ENCODE measurements at regions not wholly inside any gene's neighbourhood (a gene's known extent, or its start where the extent isn't known, plus 50 kb on each side); places are given as distances from the start of the nearest gene placed in this dataset.

- no peaks in the 10 kb centered on the region for H3K4me1 ChIP-seq (ENCODE audit: control insufficient read depth, insufficient read depth, low read length)
- SMC1A ChIA-PET (ENCODE audit: uncharacterized antibody, unreplicated experiment), result interaction anchor here (0.6 to 1.3 kb wide), 2 partner anchors 344 to 699 kb away, joined by 3 read pairs; no protein-coding TSS in a partner anchor
- no peak overlapping the region for H3K9ac ChIP-seq (ENCODE audit: control insufficient read depth, insufficient read depth, low read length)
- in situ Hi-C loops (cut with MboI) (loop anchor here (5.0 kb wide), 2 partner anchors 270 to 700 kb away; partner anchors contain the start of genes BOD1 and NSG2), intact Hi-C loops (cut with micrococcal nuclease; ENCODE audit: unreplicated experiment) (loop anchor here (1.0 kb wide), 2 partner anchors 272 to 297 kb away; partner anchors contain the start of gene NSG2)
- H3K4me3 ChIP-seq, result no peak overlapping the region
- no peak overlapping the region for H3K4me2 ChIP-seq (ENCODE audit: control insufficient read depth, insufficient read depth)
- 21% methylated on average over 11 of the region's 11 CpGs for WGBS (ENCODE audit: insufficient coverage, insufficient replicate concordance, low lambda C conversion rate, missing lambda C conversion rate)
- FAIRE-seq, result no peak
- TF ChIP-seq DPF2 (IDR thresholded peaks at IDR 0.05) (no peak), BRCA1 (IDR thresholded peaks at IDR 0.05; ENCODE audit: low read depth, low read length) (no peak), SREBF2 (IDR thresholded peaks at IDR 0.05; ENCODE audit: low read length) (no peak), ZBTB4 (CRISPR knock-in tag; IDR thresholded peaks at IDR 0.05) (no peak), YY1 (IDR thresholded peaks at IDR 0.05; ENCODE audit: low read depth, low read length) (0 out of 2 replicates have a peak, but pooled peaks have one; percentile 32), RAD21 (IDR thresholded peaks at IDR 0.05; ENCODE audit: insufficient read depth, low read depth, low read length) (peak; percentile 83), ATF7 (IDR thresholded peaks at IDR 0.05; ENCODE audit: low read depth) (no peak), TCF3 (IDR thresholded peaks at IDR 0.05; ENCODE audit: borderline replicate concordance, insufficient read depth, low read depth, low read length) (no peak), PML (IDR thresholded peaks at IDR 0.05; ENCODE audit: low read length) (no peak), MXI1 (IDR thresholded peaks at IDR 0.05; ENCODE audit: low read depth, low read length) (no peak), CREM (IDR thresholded peaks at IDR 0.05; ENCODE audit: low read depth) (no peak), SMC3 (IDR thresholded peaks at IDR 0.05; ENCODE audit: borderline replicate concordance, low read length) (peak; percentile 81), STAT3 (IDR thresholded peaks at IDR 0.05; ENCODE audit: low read depth, low read length) (no peak), MLLT1 (IDR thresholded peaks at IDR 0.05) (no peak)
- TF ChIP-seq, protein P1, sequence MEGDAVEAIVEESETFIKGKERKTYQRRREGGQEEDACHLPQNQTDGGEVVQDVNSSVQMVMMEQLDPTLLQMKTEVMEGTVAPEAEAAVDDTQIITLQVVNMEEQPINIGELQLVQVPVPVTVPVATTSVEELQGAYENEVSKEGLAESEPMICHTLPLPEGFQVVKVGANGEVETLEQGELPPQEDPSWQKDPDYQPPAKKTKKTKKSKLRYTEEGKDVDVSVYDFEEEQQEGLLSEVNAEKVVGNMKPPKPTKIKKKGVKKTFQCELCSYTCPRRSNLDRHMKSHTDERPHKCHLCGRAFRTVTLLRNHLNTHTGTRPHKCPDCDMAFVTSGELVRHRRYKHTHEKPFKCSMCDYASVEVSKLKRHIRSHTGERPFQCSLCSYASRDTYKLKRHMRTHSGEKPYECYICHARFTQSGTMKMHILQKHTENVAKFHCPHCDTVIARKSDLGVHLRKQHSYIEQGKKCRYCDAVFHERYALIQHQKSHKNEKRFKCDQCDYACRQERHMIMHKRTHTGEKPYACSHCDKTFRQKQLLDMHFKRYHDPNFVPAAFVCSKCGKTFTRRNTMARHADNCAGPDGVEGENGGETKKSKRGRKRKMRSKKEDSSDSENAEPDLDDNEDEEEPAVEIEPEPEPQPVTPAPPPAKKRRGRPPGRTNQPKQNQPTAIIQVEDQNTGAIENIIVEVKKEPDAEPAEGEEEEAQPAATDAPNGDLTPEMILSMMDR (IDR thresholded peaks at IDR 0.05 in 2 of 3, conservative IDR thresholded peaks at IDR 0.05 in 1 of 3; ENCODE audit: control insufficient read depth in 2 of 3, extremely low read depth in 1 of 3, insufficient read depth in 1 of 3, low read depth in 3 of 3, low read length in 3 of 3), result peak; percentile 77 to 82 (median 80)
- H3K27ac ChIP-seq (ENCODE audit: control insufficient read depth, insufficient read depth), result no peak overlapping the region
- no peaks in the 10 kb centered on the region for H3K79me2 ChIP-seq (ENCODE audit: control insufficient read depth, insufficient read depth, low read length)
- H2AFZ ChIP-seq (ENCODE audit: control insufficient read depth, low read depth, low read length), result no peak overlapping the region
- POLR2A ChIA-PET, result no interaction called here
- ATAC-seq, result peak; percentile 51; the same call in 1 of the 3 replicates
- H3K9me3 ChIP-seq (replicated peaks; ENCODE audit: control insufficient read depth, insufficient read depth, low read length), result no peaks in the 10 kb centered on the region
- H3K27me3 ChIP-seq (replicated peaks in 1 of 2; ENCODE audit: control insufficient read depth in 2 of 2, insufficient read depth in 2 of 2, low read length in 1 of 2), result peaks cover 0 to 2% of the 10 kb centered on the region in 2 experiments; a peak in 2 of 4 replicates
- H4K20me1 ChIP-seq (ENCODE audit: control insufficient read depth, insufficient read depth), result no peaks in the 10 kb centered on the region
- no TSS peak for BruUV-seq (replicated peaks)
- H3K36me3 ChIP-seq (ENCODE audit: control insufficient read depth in 2 of 2, insufficient read depth in 2 of 2, low read length in 1 of 2), result no peaks in the 10 kb centered on the region
- RAD21 ChIA-PET (ENCODE audit: unreplicated experiment), result interaction anchor here (0.8 to 1.4 kb wide), 3 partner anchors 271 to 343 kb away, joined by 3 to 5 read pairs (median 4); partner anchors contain the start of gene NSG2
- DNase-seq (ENCODE audit: low read depth, low spot score), result no peak
- CTCF ChIA-PET, result interaction anchor here (0.6 to 1.6 kb wide), 9 partner anchors 9 to 702 kb away, joined by 3 to 4 read pairs (median 3); partner anchors contain the start of gene NSG2
These were observed 271.9 kb downstream of the NSG2 start for GRCh38 chr5:174317256-174317894.

All from GM12878 (cell line).